ENCODE measurements at regions not wholly inside any gene's neighbourhood (a gene's known extent, or its start where the extent isn't known, plus 50 kb on each side); places are given as distances from the start of the nearest gene placed in this dataset.

GRCh38 chr14:104311358-104311757 lies 173.0 kb downstream of the KIF26A start:
- no peak for TF ChIP-seq MXD4 (CRISPR knock-in tag; IDR thresholded peaks at IDR 0.05; ENCODE audit: borderline replicate concordance)
- no peak for TF ChIP-seq E2F5 (CRISPR knock-in tag; IDR thresholded peaks at IDR 0.05)
- TF ChIP-seq ZNF263 (CRISPR knock-in tag; IDR thresholded peaks at IDR 0.05; ENCODE audit: low read depth), result no peak
- TF ChIP-seq CTCF (IDR thresholded peaks at IDR 0.05), result no peak
- TF ChIP-seq ELF4 (CRISPR knock-in tag; IDR thresholded peaks at IDR 0.05; ENCODE audit: low read depth), result no peak
- TF ChIP-seq USF1 (CRISPR knock-in tag; IDR thresholded peaks at IDR 0.05), result no peak
- TF ChIP-seq E2F1 (CRISPR knock-in tag; IDR thresholded peaks at IDR 0.05), result no peak
- no peak for TF ChIP-seq NR2C2 (CRISPR knock-in tag; IDR thresholded peaks at IDR 0.05)
- no peak for TF ChIP-seq JUN (CRISPR knock-in tag; IDR thresholded peaks at IDR 0.05)
- TF ChIP-seq ZNF138 (CRISPR knock-in tag; conservative IDR thresholded peaks at IDR 0.05), result no peak

Data from WTC11 (cell line).